ENCODE measurements at regions not wholly inside any gene's neighbourhood (a gene's known extent, or its start where the extent isn't known, plus 50 kb on each side); places are given as distances from the start of the nearest gene placed in this dataset.
A peak's percentile ranks its signal among the peaks of the same experiment; 100 is the strongest.

DNA sequence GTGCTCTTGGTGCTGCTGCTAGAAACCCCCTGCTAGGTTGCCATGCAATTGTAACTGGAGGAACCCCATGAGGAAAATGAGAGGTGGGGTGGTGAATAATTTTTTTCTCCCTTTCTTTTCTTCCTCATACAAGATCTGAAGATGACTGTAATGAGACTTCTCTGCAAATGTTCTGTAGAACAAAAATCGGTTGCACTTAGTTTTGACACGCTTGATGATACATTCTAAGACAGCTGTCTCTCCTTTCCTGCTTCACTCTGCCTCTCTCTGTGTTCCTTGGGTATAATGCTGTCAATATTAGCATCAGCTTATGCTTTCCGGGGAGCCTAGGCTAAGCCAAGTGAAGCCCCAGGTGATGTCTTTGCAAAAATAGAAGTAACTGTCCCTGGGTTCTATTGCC is 721.5 kb downstream of the POM121L12 start:
- Mint-ChIP-seq H3K36me3 (no peaks in the 10 kb centered on the region), H3K4me1 (no peaks in the 10 kb centered on the region), H3K27ac (no peak overlapping the region), H3K27me3 (no peaks in the 10 kb centered on the region), H3K9me3 (peaks cover 5 to 16% (median 11%) of the 10 kb centered on the region in 7 donors), H3K4me3 (peak overlapping the region in 1 of 8 donors; percentile 43)
- ATAC-seq (ENCODE audit: low read depth in 2 of 2), result no peak
- no peak for DNase-seq

- H3K27me3 Mint-ChIP-seq, result no peaks in the 10 kb centered on the region
- peaks cover 10 to 41% (median 20%) of the 10 kb centered on the region in 7 donors for H3K9me3 Mint-ChIP-seq
- H3K4me1 Mint-ChIP-seq, result no peaks in the 10 kb centered on the region
- no peak for ATAC-seq (ENCODE audit: low read depth in 2 of 2)
- DNase-seq, result no peak
- no peak overlapping the region for H3K27ac Mint-ChIP-seq
- H3K4me3 Mint-ChIP-seq, result no peak overlapping the region
- no peaks in the 10 kb centered on the region for H3K36me3 Mint-ChIP-seq
Observed at GRCh38 chr7:53768186-53768585, 732.8 kb downstream of the POM121L12 start.

- H3K36me3 Mint-ChIP-seq, result no peaks in the 10 kb centered on the region
- no peak overlapping the region for H3K27ac Mint-ChIP-seq
- H3K27me3 Mint-ChIP-seq, result no peaks in the 10 kb centered on the region
- H3K9me3 Mint-ChIP-seq, result peaks cover 4 to 18% (median 9%) of the 10 kb centered on the region in 7 donors
- no peak for ATAC-seq (ENCODE audit: low read depth in 2 of 2)
- DNase-seq, result no peak
- no peak overlapping the region for H3K4me3 Mint-ChIP-seq
- no peaks in the 10 kb centered on the region for H3K4me1 Mint-ChIP-seq
Observed at GRCh38 chr7:53771701-53772100, 736.3 kb downstream of the POM121L12 start.

GRCh38 chr7:53776323-53776722 is 740.9 kb downstream of the POM121L12 start:
- H3K9me3 Mint-ChIP-seq, result peaks cover 0 to 8% (median 2%) of the 10 kb centered on the region in 7 donors
- no peak overlapping the region for H3K4me3 Mint-ChIP-seq
- H3K4me1 Mint-ChIP-seq, result no peaks in the 10 kb centered on the region
- no peak overlapping the region for H3K27ac Mint-ChIP-seq
- no peak for DNase-seq
- no peaks in the 10 kb centered on the region for H3K36me3 Mint-ChIP-seq
- ATAC-seq (ENCODE audit: low read depth in 2 of 2), result no peak
- no peaks in the 10 kb centered on the region for H3K27me3 Mint-ChIP-seq

- H3K9me3 Mint-ChIP-seq, result peaks cover 0 to 31% (median 3%) of the 10 kb centered on the region in 7 donors
- no peak overlapping the region for H3K27ac Mint-ChIP-seq
- no peaks in the 10 kb centered on the region for H3K4me1 Mint-ChIP-seq
- H3K4me3 Mint-ChIP-seq, result no peak overlapping the region
- H3K36me3 Mint-ChIP-seq, result no peaks in the 10 kb centered on the region
- no peaks in the 10 kb centered on the region for H3K27me3 Mint-ChIP-seq
- DNase-seq, result no peak
- no peak for ATAC-seq (ENCODE audit: low read depth in 2 of 2)
Observed at GRCh38 chr7:53789741-53790140, 752.4 kb upstream of the VSTM2A start.

DNA sequence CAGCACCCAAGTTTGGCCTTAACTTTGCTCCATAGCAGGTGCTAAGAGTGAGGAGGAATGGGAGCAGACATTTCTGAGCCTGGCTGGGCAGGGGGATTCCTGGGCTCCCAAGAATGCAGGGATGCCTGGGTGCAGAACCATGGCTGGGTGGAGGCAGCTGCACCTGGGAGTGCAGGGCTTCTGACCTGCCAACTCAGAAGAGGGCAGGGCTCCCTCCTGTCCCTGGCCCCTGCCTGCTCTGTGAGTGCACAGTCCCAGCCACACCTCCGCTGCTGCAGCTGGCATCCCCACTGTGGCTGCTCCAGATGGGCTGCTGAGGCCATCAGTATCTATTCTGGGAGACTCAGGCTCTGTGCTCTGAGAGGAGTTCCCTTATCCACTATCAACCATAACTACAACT is 747.4 kb upstream of the VSTM2A start:
- no peak overlapping the region for H3K4me3 Mint-ChIP-seq
- H3K27ac Mint-ChIP-seq, result no peak overlapping the region
- DNase-seq (no peak), ATAC-seq (ENCODE audit: low read depth in 2 of 2) (no peak)
- H3K27me3 Mint-ChIP-seq, result no peaks in the 10 kb centered on the region
- no peaks in the 10 kb centered on the region for H3K36me3 Mint-ChIP-seq
- H3K9me3 Mint-ChIP-seq, result peaks cover 0 to 22% (median 7%) of the 10 kb centered on the region in 7 donors
- no peaks in the 10 kb centered on the region for H3K4me1 Mint-ChIP-seq

DNA sequence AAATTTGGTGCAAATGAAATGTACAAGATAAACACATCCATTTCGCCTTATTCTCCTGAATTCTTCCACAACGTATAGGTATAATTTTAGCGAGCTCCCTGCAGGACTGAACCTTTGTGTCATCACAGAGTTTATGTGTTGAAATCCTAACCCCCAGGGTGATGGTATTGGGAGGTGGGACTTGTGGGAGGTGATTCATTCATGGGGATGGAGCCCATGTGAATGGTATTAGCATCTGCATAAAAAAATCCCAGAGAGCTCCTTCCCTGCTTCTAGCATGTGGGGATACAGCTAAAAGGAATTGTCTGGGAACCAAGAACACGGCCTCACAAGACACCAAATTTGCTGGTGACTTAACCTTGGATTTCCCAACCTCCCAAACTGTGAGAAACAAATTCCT is 741.4 kb upstream of the VSTM2A start:
- ATAC-seq (ENCODE audit: low read depth in 2 of 2), result no peak
- Mint-ChIP-seq H3K4me1 (no peaks in the 10 kb centered on the region), H3K4me3 (no peak overlapping the region), H3K9me3 (peaks cover under 1 to 12% (median 6%) of the 10 kb centered on the region in 7 donors), H3K36me3 (no peaks in the 10 kb centered on the region), H3K27ac (no peak overlapping the region), H3K27me3 (no peaks in the 10 kb centered on the region)
- no peak for DNase-seq

GRCh38 chr7:53806119-53806518 is 736.1 kb upstream of the VSTM2A start:
- ATAC-seq (ENCODE audit: low read depth in 2 of 2) (no peak), DNase-seq (no peak)
- peaks cover 2 to 8% (median 5%) of the 10 kb centered on the region in 7 donors for H3K9me3 Mint-ChIP-seq
- no peak overlapping the region for H3K27ac Mint-ChIP-seq
- no peak overlapping the region for H3K4me3 Mint-ChIP-seq
- H3K36me3 Mint-ChIP-seq, result no peaks in the 10 kb centered on the region
- H3K4me1 Mint-ChIP-seq, result no peaks in the 10 kb centered on the region
- no peaks in the 10 kb centered on the region for H3K27me3 Mint-ChIP-seq

GRCh38 chr7:53811555-53812079 is 730.6 kb upstream of the VSTM2A start:
- ATAC-seq (ENCODE audit: low read depth in 2 of 2), result no peak

GRCh38 chr7:53812135-53812534 is 730.0 kb upstream of the VSTM2A start:
- DNase-seq (no peak), ATAC-seq (ENCODE audit: low read depth in 2 of 2) (no peak)
- Mint-ChIP-seq H3K27me3 (no peaks in the 10 kb centered on the region), H3K36me3 (no peaks in the 10 kb centered on the region), H3K9me3 (peaks cover 0 to 20% (median 6%) of the 10 kb centered on the region in 7 donors), H3K27ac (no peak overlapping the region), H3K4me1 (no peaks in the 10 kb centered on the region), H3K4me3 (no peak overlapping the region)

More at GRCh38 chr7:53811555-53812079, 730.6 kb upstream of the VSTM2A start:
- H3K4me3 Mint-ChIP-seq, result peak overlapping the region in 1 of 8 donors; percentile 48
- H3K27me3 Mint-ChIP-seq, result no peaks in the 10 kb centered on the region
- H3K4me1 Mint-ChIP-seq, result no peaks in the 10 kb centered on the region
- no peaks in the 10 kb centered on the region for H3K36me3 Mint-ChIP-seq
- H3K27ac Mint-ChIP-seq, result no peak overlapping the region
- no peak for DNase-seq
- peaks cover 0 to 15% (median 6%) of the 10 kb centered on the region in 7 donors for H3K9me3 Mint-ChIP-seq

GRCh38 chr7:53835301-53835700 is 706.9 kb upstream of the VSTM2A start:
- Mint-ChIP-seq H3K9me3 (peaks cover 5 to 27% (median 9%) of the 10 kb centered on the region in 7 donors), H3K4me3 (no peak overlapping the region), H3K4me1 (no peaks in the 10 kb centered on the region), H3K27ac (no peak overlapping the region), H3K36me3 (no peaks in the 10 kb centered on the region), H3K27me3 (no peaks in the 10 kb centered on the region)
- ATAC-seq (ENCODE audit: low read depth in 2 of 2) (no peak), DNase-seq (no peak)

DNA sequence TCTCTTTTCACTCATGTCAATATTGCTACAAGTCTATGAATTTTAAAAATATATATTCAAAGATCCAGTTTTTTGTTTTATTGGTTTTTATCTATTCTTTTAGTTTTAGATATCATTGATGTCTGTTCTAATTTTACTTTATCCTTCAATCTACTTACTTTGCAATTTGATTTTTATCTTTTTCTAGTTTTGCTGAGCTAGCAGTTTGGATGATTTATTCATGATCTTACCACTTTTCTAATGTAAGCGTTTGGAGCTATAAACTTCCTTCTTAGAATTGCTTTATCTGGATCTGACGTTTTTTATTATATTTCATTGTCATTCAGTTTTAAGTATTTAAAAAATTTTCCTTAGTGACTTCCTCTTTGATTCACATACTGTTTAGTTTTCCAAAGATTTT is 664.5 kb upstream of the VSTM2A start:
- DNase-seq, result no peak
- no peak for ATAC-seq (ENCODE audit: low read depth in 2 of 2)

DNA sequence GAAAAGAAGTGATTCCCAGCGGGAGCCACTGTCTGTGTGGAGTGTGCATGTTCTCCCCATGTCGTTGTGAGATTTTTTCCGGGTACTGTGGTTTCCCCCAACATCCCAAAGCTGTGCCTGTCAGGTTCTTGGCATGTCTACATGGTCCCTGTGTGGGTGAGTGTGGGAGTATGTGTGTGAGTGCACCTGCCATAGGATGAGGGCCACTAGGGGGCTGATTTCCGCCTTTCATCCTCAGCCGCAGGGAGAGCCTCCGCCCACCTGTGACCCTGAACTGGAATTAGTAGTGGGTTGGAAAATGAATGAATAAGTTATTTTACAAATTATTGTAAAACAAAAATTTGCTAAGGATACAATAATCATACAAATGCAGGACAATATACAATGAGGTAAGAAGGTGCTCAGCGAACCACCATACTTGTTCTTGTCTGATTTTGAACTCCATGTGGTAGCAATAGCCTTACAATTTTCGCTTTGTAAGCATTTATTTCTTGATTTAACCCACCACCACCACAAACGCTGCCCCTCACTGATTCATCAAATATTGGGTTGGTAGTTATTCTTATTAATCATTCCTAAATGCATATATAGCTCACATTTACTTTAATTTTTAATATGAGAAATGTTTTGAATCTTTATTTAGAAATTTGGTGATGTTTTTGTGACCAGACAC is 641.2 kb upstream of the VSTM2A start:
- no peaks in the 10 kb centered on the region for H3K36me3 Mint-ChIP-seq
- no peak overlapping the region for H3K4me3 Mint-ChIP-seq
- H3K27ac Mint-ChIP-seq, result no peak overlapping the region
- peaks cover 6 to 22% (median 15%) of the 10 kb centered on the region in 7 donors for H3K9me3 Mint-ChIP-seq
- ATAC-seq (ENCODE audit: low read depth in 2 of 2), result no peak
- no peaks in the 10 kb centered on the region for H3K4me1 Mint-ChIP-seq
- no peak for DNase-seq
- no peaks in the 10 kb centered on the region for H3K27me3 Mint-ChIP-seq

More for the DNA sequence above, 664.5 kb upstream of the VSTM2A start:
- H3K27ac Mint-ChIP-seq, result no peak overlapping the region
- H3K36me3 Mint-ChIP-seq, result no peaks in the 10 kb centered on the region
- H3K27me3 Mint-ChIP-seq, result no peaks in the 10 kb centered on the region
- H3K4me1 Mint-ChIP-seq, result no peaks in the 10 kb centered on the region
- H3K9me3 Mint-ChIP-seq, result peaks cover 0 to 23% (median 16%) of the 10 kb centered on the region in 7 donors
- H3K4me3 Mint-ChIP-seq, result no peak overlapping the region

DNA sequence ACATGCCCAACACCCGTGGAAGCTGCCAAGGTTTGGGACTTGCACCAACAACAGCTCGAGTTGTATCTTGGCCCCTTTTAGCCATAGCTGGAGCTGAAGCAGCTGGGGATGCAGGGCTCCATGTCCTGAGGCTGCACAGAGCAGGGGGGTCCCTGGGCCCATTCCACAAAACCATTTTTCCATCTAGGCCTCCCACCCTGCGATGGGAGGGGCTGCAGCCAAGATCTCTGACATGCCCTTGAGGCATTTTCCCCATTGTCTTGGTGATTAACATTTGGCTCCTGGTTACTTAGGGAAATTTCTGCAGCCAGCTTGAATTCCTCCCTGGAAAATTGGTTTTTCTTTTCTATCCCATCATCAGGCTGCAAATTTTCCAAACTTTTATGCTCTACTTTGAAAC is 637.8 kb upstream of the VSTM2A start:
- Mint-ChIP-seq H3K9me3 (peaks cover 2 to 22% (median 19%) of the 10 kb centered on the region in 7 donors), H3K27me3 (no peaks in the 10 kb centered on the region), H3K36me3 (no peaks in the 10 kb centered on the region), H3K4me1 (no peaks in the 10 kb centered on the region), H3K4me3 (no peak overlapping the region), H3K27ac (no peak overlapping the region)
- ATAC-seq (ENCODE audit: low read depth in 2 of 2) (no peak), DNase-seq (no peak)

Data from naive B cell (primary cell).